ENCODE measurements at regions not wholly inside any gene's neighbourhood (a gene's known extent, or its start where the extent isn't known, plus 50 kb on each side); places are given as distances from the start of the nearest gene placed in this dataset.

DNA sequence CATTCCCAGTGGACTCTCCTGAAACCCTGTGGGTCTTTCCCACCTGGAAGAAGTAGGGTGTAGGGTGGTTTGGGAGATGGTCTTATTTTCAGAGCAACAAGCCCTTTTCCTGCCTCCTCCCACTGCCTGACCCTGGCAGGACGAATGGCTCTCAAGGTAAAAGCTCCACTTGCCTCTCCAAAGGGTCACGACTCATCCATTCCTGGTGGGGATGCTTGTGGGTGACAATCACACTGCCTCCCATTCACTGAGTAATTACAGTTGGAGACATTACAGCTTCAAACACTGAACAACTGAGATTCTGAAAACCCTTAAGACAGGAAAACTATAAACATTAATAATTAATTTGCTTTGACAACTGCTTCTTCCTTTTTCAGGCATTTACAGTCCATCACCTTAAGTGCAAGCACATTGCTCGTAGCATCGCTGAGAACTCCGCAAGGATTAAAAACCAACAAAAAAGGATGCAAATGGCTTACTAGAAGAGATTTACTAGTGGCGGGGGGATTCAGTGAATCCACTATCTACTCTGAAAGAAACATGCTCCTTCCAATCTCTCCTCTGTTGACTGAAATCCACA lies 199.6 kb upstream of the IRS2 start:
- TF ChIP-seq, protein P1, sequence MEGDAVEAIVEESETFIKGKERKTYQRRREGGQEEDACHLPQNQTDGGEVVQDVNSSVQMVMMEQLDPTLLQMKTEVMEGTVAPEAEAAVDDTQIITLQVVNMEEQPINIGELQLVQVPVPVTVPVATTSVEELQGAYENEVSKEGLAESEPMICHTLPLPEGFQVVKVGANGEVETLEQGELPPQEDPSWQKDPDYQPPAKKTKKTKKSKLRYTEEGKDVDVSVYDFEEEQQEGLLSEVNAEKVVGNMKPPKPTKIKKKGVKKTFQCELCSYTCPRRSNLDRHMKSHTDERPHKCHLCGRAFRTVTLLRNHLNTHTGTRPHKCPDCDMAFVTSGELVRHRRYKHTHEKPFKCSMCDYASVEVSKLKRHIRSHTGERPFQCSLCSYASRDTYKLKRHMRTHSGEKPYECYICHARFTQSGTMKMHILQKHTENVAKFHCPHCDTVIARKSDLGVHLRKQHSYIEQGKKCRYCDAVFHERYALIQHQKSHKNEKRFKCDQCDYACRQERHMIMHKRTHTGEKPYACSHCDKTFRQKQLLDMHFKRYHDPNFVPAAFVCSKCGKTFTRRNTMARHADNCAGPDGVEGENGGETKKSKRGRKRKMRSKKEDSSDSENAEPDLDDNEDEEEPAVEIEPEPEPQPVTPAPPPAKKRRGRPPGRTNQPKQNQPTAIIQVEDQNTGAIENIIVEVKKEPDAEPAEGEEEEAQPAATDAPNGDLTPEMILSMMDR (IDR thresholded peaks at IDR 0.05) = no peak
- no peak for TF ChIP-seq EZH2 (IDR thresholded peaks at IDR 0.05)

Measured in neural progenitor cell (in vitro differentiated cells).